ENCODE measurements at regions not wholly inside any gene's neighbourhood (a gene's known extent, or its start where the extent isn't known, plus 50 kb on each side); places are given as distances from the start of the nearest gene placed in this dataset.

DNA sequence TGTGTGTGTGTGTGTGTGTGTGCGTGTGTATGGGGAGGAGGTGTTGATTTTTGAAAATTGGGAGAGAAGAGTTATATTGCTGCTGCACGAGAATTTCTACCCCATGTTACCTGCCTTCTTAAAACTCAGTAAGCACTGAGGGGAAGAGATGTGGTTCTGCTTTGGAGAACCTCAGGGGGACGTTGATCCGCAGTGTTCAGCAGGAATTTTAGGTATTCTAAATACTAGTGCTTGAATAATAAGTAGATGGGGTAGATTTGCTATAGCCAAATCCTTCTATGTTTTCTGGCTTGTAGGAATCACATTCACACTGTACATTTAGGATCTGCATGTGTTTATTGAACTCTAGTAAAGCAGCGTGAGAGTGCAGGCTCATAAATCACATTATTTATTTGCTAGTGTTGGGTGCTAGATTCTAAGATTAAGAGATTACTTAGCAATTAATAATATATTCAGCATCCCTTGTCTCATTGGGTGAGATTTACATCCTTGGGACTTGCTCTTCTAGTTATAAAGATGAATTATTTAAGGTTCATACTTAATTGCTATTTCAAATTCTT is 268.1 kb downstream of the MFSD1 start:
- no peaks in the 10 kb centered on the region for H3K36me3 Mint-ChIP-seq (ENCODE audit: insufficient read depth in 2 of 2)
- no peak for DNase-seq
- no peaks in the 10 kb centered on the region for H3K4me1 Mint-ChIP-seq (ENCODE audit: low read depth)
- H3K27ac Mint-ChIP-seq: no peak overlapping the region
- no peaks in the 10 kb centered on the region for H3K9me3 Mint-ChIP-seq
- no peak for ATAC-seq (replicated peaks in 1 of 2)
- H3K27me3 Mint-ChIP-seq (ENCODE audit: low read depth): no peaks in the 10 kb centered on the region
- no peak overlapping the region for H3K4me3 Mint-ChIP-seq

DNA sequence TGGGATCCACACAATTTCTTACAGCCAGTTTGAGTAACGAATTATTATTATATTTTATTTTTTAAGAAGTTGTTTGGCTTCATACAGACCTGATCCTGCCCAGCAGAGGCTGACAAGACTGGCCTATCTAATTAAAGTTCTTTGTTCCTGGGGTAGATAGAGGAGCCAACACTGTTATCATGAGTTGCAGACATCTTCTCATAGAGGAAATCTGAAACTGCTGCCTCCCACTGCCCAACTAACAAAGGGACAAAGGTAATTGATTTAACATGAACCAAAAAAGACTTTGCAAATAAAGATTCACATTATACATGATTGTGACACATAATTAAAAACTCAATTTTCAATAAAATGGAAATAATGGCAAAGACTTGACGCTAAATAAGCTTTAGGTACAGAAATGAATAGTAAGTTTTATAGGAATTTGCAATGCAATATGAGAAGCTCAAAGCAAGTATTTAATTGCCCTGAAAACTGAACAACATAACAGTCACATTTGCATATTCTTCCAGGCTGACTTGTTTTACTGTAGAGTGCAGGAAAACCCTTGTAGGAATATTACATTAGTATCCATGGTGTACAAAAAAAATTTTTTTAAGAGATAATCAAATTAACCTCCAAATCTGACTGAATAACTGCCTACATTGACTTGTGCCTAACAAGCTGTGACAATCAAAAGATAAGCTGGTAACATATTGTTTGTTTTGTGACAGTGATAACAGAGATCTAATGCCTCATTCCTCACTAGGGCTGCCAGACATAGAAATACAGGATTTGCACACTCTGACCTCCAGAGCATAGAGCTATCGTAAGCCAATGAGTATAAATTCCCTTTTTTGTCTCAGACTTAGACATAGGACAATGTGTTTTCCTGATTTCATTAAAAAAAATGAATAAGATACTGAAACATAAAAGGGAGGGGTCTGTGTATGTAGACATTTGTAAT is 273.2 kb downstream of the MFSD1 start:
- Mint-ChIP-seq H3K4me1 (ENCODE audit: low read depth) (no peaks in the 10 kb centered on the region), H3K36me3 (ENCODE audit: insufficient read depth in 2 of 2) (no peaks in the 10 kb centered on the region), H3K27ac (no peak overlapping the region), H3K9me3 (no peaks in the 10 kb centered on the region), H3K27me3 (ENCODE audit: low read depth) (no peaks in the 10 kb centered on the region), H3K4me3 (no peak overlapping the region)
- ATAC-seq (replicated peaks in 1 of 2) (no peak), DNase-seq (no peak)

DNA sequence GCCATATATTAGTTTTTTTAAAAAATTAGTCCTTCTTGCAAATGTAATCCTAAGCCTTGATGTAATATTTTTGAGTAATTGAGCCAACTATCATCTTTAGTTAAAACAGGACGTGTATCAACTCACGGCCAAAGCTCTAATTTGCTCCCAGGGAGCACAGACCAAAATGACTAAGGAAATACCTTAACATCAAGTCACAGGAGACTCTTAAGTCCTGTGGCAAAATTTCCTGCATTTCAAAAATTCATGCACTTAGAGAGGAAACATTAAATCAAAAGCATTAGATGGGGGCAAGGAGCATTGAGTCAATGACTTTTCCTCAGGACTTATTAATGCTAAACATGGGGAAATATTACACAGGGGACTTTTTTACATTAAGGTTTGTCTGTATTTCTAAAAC is 276.0 kb downstream of the MFSD1 start:
- Mint-ChIP-seq H3K27me3 (ENCODE audit: low read depth) (no peaks in the 10 kb centered on the region), H3K9me3 (no peaks in the 10 kb centered on the region), H3K36me3 (ENCODE audit: insufficient read depth in 2 of 2) (no peaks in the 10 kb centered on the region), H3K27ac (no peak overlapping the region), H3K4me1 (ENCODE audit: low read depth) (no peaks in the 10 kb centered on the region), H3K4me3 (no peak overlapping the region)
- ATAC-seq (replicated peaks in 1 of 2) (no peak), DNase-seq (no peak)

- Mint-ChIP-seq H3K27me3 (ENCODE audit: low read depth) (no peaks in the 10 kb centered on the region), H3K27ac (no peak overlapping the region), H3K36me3 (ENCODE audit: insufficient read depth in 2 of 2) (no peaks in the 10 kb centered on the region), H3K9me3 (peaks cover 0 to 2% of the 10 kb centered on the region in 2 donors), H3K4me3 (no peak overlapping the region), H3K4me1 (ENCODE audit: low read depth) (no peaks in the 10 kb centered on the region)
- DNase-seq (no peak), ATAC-seq (replicated peaks in 1 of 2) (no peak)
These were observed 278.4 kb downstream of the MFSD1 start for GRCh38 chr3:159080256-159080655.

- Mint-ChIP-seq H3K9me3 (peaks cover 0 to 2% of the 10 kb centered on the region in 2 donors), H3K4me1 (ENCODE audit: low read depth) (no peaks in the 10 kb centered on the region), H3K4me3 (no peak overlapping the region), H3K27me3 (ENCODE audit: low read depth) (no peaks in the 10 kb centered on the region), H3K36me3 (ENCODE audit: insufficient read depth in 2 of 2) (no peaks in the 10 kb centered on the region), H3K27ac (no peak overlapping the region)
- ATAC-seq (replicated peaks in 1 of 2) (no peak), DNase-seq (no peak)
These were observed 279.0 kb downstream of the MFSD1 start for GRCh38 chr3:159080821-159081220.

- Mint-ChIP-seq H3K36me3 (ENCODE audit: insufficient read depth in 2 of 2) (no peaks in the 10 kb centered on the region), H3K4me1 (ENCODE audit: low read depth) (no peaks in the 10 kb centered on the region), H3K9me3 (peaks cover 0 to 2% of the 10 kb centered on the region in 2 donors), H3K27ac (no peak overlapping the region), H3K27me3 (ENCODE audit: low read depth) (no peaks in the 10 kb centered on the region), H3K4me3 (no peak overlapping the region)
- ATAC-seq (replicated peaks in 1 of 2) (no peak), DNase-seq (no peak)
These were observed 280.7 kb downstream of the MFSD1 start for GRCh38 chr3:159082519-159082918.

GRCh38 chr3:159091936-159092335 is 290.1 kb downstream of the MFSD1 start:
- H3K9me3 Mint-ChIP-seq: peaks cover 2% of the 10 kb centered on the region in 2 donors
- ATAC-seq (replicated peaks in 1 of 2) (no peak), DNase-seq (no peak)
- H3K36me3 Mint-ChIP-seq (ENCODE audit: insufficient read depth in 2 of 2): no peaks in the 10 kb centered on the region
- H3K4me3 Mint-ChIP-seq: no peak overlapping the region
- H3K27ac Mint-ChIP-seq: no peak overlapping the region
- H3K4me1 Mint-ChIP-seq (ENCODE audit: low read depth): no peaks in the 10 kb centered on the region
- H3K27me3 Mint-ChIP-seq (ENCODE audit: low read depth): no peaks in the 10 kb centered on the region

DNA sequence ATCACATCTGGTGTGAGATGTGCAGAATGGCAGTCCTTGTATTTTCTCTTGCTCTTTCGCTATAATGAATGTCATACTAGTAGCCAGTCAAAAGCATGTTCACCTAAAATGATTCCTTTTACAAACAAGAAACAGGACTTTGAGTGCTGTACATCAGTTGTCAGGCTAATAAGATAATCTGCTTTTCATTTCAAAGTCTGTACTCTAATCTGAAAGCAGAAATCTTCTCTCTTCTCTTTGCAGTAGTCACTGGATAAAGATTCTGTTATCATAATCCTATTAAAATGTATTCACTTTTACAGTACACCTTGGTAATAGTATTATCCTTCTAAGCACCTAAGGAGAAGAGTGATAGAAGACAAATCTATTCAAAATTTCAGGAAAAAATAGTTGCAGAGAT is 300.1 kb downstream of the MFSD1 start:
- no peak for DNase-seq
- Mint-ChIP-seq H3K27me3 (ENCODE audit: low read depth) (no peaks in the 10 kb centered on the region), H3K9me3 (peaks cover 0 to 3% of the 10 kb centered on the region in 2 donors), H3K4me1 (ENCODE audit: low read depth) (no peaks in the 10 kb centered on the region), H3K4me3 (no peak overlapping the region), H3K27ac (no peak overlapping the region), H3K36me3 (ENCODE audit: insufficient read depth in 2 of 2) (peaks cover 0 to 4% of the 10 kb centered on the region in 2 donors)
- ATAC-seq (replicated peaks in 1 of 2): no peak

DNA sequence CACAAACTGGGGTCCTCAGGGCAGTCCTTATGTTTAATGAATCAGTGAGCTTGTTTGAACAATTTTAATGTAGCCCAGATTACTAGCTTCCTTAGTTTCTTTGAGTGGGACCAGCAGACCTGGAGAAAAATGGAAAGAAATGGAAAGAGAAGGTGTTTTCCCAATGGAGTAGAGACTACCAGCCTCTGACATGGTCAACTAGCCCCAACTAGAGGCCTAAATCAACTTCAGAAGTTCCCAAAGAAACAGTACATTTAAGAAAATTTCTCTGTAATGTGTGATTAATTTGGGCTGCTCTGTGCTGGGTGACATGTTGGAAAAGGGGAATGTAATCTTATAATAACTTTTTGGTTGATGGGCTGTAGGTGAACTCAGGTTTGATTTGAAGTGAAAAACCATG is 310.9 kb downstream of the MFSD1 start:
- Mint-ChIP-seq H3K27me3 (ENCODE audit: low read depth) (no peaks in the 10 kb centered on the region), H3K9me3 (peaks cover 2 to 3% of the 10 kb centered on the region in 2 donors), H3K36me3 (ENCODE audit: insufficient read depth in 2 of 2) (no peaks in the 10 kb centered on the region), H3K4me1 (ENCODE audit: low read depth) (no peaks in the 10 kb centered on the region), H3K4me3 (no peak overlapping the region), H3K27ac (no peak overlapping the region)
- no peak for ATAC-seq (replicated peaks in 1 of 2)
- no peak for DNase-seq

DNA sequence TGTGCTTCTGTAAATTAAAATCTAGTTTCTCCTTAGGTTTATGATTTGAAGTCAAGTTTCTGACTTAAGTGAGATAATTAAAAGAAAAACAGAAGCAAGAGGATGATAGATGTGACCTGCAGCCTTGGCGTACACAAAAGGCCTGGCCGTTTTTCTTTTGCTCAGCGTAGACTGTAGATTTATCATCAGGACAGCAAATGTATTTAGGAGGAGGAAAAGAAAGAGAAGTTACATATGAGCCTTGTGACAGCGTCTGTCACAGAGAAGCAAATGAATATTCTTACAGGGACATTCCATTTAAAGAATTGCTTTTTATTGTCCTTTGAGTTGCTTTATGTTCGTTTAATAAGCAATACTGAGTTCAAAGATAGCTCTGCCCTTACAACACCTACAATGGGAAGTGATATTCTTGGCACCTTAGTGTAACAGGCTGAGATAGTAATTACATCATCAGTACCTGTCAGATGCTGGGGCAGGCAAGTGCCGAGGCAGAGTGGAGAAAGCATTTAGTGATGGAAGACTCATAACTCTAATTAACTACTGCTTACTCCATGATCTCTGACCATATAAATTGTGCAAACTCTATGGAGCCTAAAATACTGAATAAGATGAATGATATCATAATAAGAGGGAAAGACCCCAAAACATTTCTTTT is 311.5 kb downstream of the MFSD1 start:
- H3K36me3 Mint-ChIP-seq (ENCODE audit: insufficient read depth in 2 of 2): no peaks in the 10 kb centered on the region
- no peaks in the 10 kb centered on the region for H3K27me3 Mint-ChIP-seq (ENCODE audit: low read depth)
- ATAC-seq (replicated peaks in 1 of 2): no peak

GRCh38 chr3:159114582-159114981 is 312.7 kb downstream of the MFSD1 start:
- no peak overlapping the region for H3K27ac Mint-ChIP-seq
- DNase-seq (no peak), ATAC-seq (replicated peaks in 1 of 2) (no peak)
- H3K4me1 Mint-ChIP-seq (ENCODE audit: low read depth): no peaks in the 10 kb centered on the region
- no peaks in the 10 kb centered on the region for H3K36me3 Mint-ChIP-seq (ENCODE audit: insufficient read depth in 2 of 2)
- H3K27me3 Mint-ChIP-seq (ENCODE audit: low read depth): no peaks in the 10 kb centered on the region
- peaks cover 2 to 3% of the 10 kb centered on the region in 2 donors for H3K9me3 Mint-ChIP-seq
- H3K4me3 Mint-ChIP-seq: no peak overlapping the region

More for the DNA sequence above, 311.5 kb downstream of the MFSD1 start:
- Mint-ChIP-seq H3K9me3 (peaks cover 2 to 3% of the 10 kb centered on the region in 2 donors), H3K4me3 (no peak overlapping the region), H3K4me1 (ENCODE audit: low read depth) (no peaks in the 10 kb centered on the region), H3K27ac (no peak overlapping the region)
- DNase-seq: no peak

- no peak for DNase-seq
- Mint-ChIP-seq H3K27ac (no peak overlapping the region), H3K27me3 (ENCODE audit: low read depth) (no peaks in the 10 kb centered on the region), H3K4me1 (ENCODE audit: low read depth) (no peaks in the 10 kb centered on the region), H3K4me3 (no peak overlapping the region), H3K36me3 (ENCODE audit: insufficient read depth in 2 of 2) (no peaks in the 10 kb centered on the region), H3K9me3 (peaks cover 0 to 2% of the 10 kb centered on the region in 2 donors)
- ATAC-seq (replicated peaks in 1 of 2): no peak
These were observed 322.0 kb downstream of the MFSD1 start for GRCh38 chr3:159123877-159124276.

- ATAC-seq (replicated peaks in 1 of 2) (no peak), DNase-seq (no peak)
- Mint-ChIP-seq H3K4me3 (no peak overlapping the region), H3K27me3 (ENCODE audit: low read depth) (no peaks in the 10 kb centered on the region), H3K9me3 (peaks cover 0 to 2% of the 10 kb centered on the region in 2 donors), H3K27ac (no peak overlapping the region), H3K36me3 (ENCODE audit: insufficient read depth in 2 of 2) (no peaks in the 10 kb centered on the region), H3K4me1 (ENCODE audit: low read depth) (no peaks in the 10 kb centered on the region)
These were observed 324.6 kb downstream of the MFSD1 start for GRCh38 chr3:159126261-159127020.

Data from activated T-cell treated with anti-CD3 and anti-CD28 coated beads, Interleukin-2, amount 50 U/mL, for 72 hours (primary cell).